Thoracic aorta (tissue), 2 donors: ENCODE measurements at regions not wholly inside any gene's neighbourhood (a gene's known extent, or its start where the extent isn't known, plus 50 kb on each side); places are given as distances from the start of the nearest gene placed in this dataset.

Experiments used
- ATAC-seq: fragments of 150-250 bp; one replicate; pipeline ENCODE4 v1.8.0; 2017; ENCODE audit warnings: low read depth; ENCODE audit not compliant: insufficient number of reproducible peaks, low FRiP score
- DNase-seq: peaks from one replicate; pipeline ENCODE4 v3.0.0-alpha.2; 2020; ENCODE audit warnings: low spot score
- H3K27ac ChIP-seq, 2 donors: fragments of 200-600 bp; sonication (generic); 1 replicate in 1 of 2; 2 replicates in 1 of 2; pipeline ENCODE4 v1.5.1; 2016; ENCODE audit warnings: mild to moderate bottlenecking in 2 of 2, moderate library complexity in 2 of 2
- H3K27me3 ChIP-seq: fragments of 200-600 bp; sonication (generic); replicated peaks from 2 replicates; pipeline ENCODE4 v1.6.0; 2016; ENCODE audit warnings: mild to moderate bottlenecking; ENCODE audit not compliant: insufficient read depth
- H3K36me3 ChIP-seq: fragments of 200-600 bp; sonication (generic); one replicate; pipeline ENCODE4 v1.5.1; 2016
- H3K4me1 ChIP-seq, 2 donors: fragments of 200-600 bp; sonication (generic); 1 replicate in 1 of 2; 2 replicates in 1 of 2; pipeline versions ENCODE4 v1.5.1 to v1.6.0; 2016; ENCODE audit warnings: low read depth in 2 of 2, mild to moderate bottlenecking in 1 of 2; ENCODE audit not compliant: control insufficient read depth in 1 of 2
- H3K4me3 ChIP-seq: fragments of 200-600 bp; sonication (generic); 2 replicates; pipeline ENCODE4 v1.5.1; 2016; ENCODE audit warnings: mild to moderate bottlenecking
- H3K9me3 ChIP-seq: fragments of 200-600 bp; sonication (generic); 2 replicates; pipeline ENCODE4 v1.5.1; 2016
- CTCF ChIP-seq: fragments of 200-600 bp; sonication (generic); IDR thresholded peaks from one replicate; pipeline ENCODE4 v1.5.1; 2019; ENCODE audit warnings: antibody characterized with exemption

DNA sequence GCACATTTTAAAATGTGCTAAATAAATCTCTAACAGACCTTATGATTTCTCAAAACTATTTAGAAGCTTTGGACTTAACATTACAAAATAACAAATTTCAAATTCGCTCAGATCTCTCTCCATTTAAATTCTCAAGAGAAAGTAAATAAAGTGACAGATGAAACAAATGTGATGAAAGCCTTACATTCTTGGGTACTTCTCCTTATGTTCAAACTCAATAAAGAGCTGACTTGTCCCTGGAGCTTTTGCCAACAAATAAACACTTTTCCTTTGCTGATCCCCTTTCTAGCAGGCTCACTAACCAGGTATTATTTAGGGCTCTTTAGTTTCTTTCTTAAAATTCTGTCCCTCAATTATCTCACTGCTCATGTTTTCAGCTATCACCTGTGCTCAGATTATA lies 259.1 kb upstream of the ARPP21 start:
- no peak overlapping the region for H3K4me3 ChIP-seq
- H3K36me3 ChIP-seq: no peaks in the 10 kb centered on the region
- no peaks in the 10 kb centered on the region for H3K27me3 ChIP-seq
- no peaks in the 10 kb centered on the region for H3K9me3 ChIP-seq
- H3K4me1 ChIP-seq: peaks cover 0 to 5% of the 10 kb centered on the region in 2 donors
- no peak overlapping the region for H3K27ac ChIP-seq
- TF ChIP-seq CTCF: no peak
- ATAC-seq (no peak), DNase-seq (no peak)

- Histone ChIP-seq H3K4me3 (no peak overlapping the region), H3K27ac (no peak overlapping the region), H3K27me3 (no peaks in the 10 kb centered on the region), H3K4me1 (peaks cover 0 to 5% of the 10 kb centered on the region in 2 donors), H3K9me3 (no peaks in the 10 kb centered on the region), H3K36me3 (no peaks in the 10 kb centered on the region)
- DNase-seq (no peak), ATAC-seq (no peak)
- no peak for TF ChIP-seq CTCF
These were observed 256.1 kb upstream of the ARPP21 start for GRCh38 chr3:35383216-35383615.

DNA sequence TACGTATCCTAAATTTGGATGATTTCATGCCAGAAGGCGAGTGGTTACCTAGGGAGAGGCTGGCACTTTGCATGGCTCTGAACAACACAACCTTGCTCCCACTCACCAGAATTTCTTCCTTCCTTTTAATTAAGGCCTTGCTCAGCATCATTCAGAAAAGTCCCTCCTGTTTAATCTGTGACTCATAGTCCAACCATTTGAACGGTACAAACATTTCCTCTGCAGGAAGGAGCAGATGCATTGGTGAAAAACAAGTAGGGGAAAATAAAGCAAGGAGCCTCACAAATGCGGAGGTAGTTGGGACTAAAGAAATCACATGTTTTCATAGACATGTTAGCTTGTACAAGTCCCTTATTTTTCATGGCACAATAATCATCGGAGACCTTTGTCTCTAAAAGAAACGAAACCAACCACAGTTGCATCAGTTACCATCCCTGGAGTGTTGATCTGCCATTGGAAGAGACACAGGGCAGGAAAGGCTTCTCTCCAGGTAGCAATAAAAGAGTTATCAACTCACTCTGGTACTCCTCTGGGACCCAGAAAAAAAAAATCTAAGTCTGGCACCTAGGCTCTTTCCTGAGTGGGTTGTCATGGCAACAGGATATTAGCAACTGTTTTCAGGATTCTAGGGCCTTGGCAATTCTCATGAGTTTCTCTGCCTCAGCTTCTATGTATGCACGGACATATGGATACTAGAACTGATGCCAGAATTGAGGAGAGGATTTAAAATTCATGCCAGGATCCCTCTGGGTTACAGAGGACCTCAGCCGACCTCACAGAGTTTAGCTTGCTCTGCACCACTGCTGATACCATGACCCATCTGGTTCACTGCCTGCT lies 255.4 kb upstream of the ARPP21 start:
- no peak for DNase-seq
- Histone ChIP-seq H3K27ac (no peak overlapping the region), H3K4me3 (no peak overlapping the region), H3K36me3 (no peaks in the 10 kb centered on the region), H3K9me3 (no peaks in the 10 kb centered on the region), H3K27me3 (no peaks in the 10 kb centered on the region), H3K4me1 (peaks cover 0 to 5% of the 10 kb centered on the region in 2 donors)
- TF ChIP-seq CTCF: no peak
- ATAC-seq: peak; percentile 50

GRCh38 chr3:35385271-35385670 lies 254.1 kb upstream of the ARPP21 start:
- H3K9me3 ChIP-seq: no peaks in the 10 kb centered on the region
- peaks cover 0 to 5% of the 10 kb centered on the region in 2 donors for H3K4me1 ChIP-seq
- DNase-seq (no peak), ATAC-seq (no peak)
- no peaks in the 10 kb centered on the region for H3K36me3 ChIP-seq
- no peaks in the 10 kb centered on the region for H3K27me3 ChIP-seq
- H3K4me3 ChIP-seq: no peak overlapping the region
- no peak overlapping the region for H3K27ac ChIP-seq
- no peak for TF ChIP-seq CTCF

DNA sequence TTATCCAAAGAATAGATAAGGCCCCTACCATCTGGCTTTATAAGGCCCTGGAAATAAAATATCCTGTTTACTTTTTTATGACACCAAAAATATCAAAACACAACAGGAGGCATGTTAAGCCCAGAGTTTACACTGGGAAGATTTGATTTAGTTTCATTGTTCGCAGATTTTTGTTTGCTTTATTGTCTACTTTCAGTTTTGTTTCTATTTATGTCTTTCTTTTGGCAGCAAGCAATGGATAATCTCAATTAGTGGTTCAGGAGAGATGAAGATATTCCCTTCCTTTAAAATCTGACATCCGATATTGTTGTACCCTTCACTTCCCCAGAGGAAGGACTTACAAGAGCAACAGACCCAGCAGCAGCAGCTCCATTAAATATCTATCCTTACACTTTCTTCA lies 249.4 kb upstream of the ARPP21 start:
- ATAC-seq: no peak
- H3K9me3 ChIP-seq: no peaks in the 10 kb centered on the region

More for the DNA sequence above, 249.4 kb upstream of the ARPP21 start:
- no peak overlapping the region for H3K27ac ChIP-seq
- no peak for DNase-seq
- H3K27me3 ChIP-seq: no peaks in the 10 kb centered on the region
- H3K4me3 ChIP-seq: no peak overlapping the region
- no peaks in the 10 kb centered on the region for H3K36me3 ChIP-seq
- H3K4me1 ChIP-seq: no peaks in the 10 kb centered on the region
- no peak for TF ChIP-seq CTCF
